ENCODE measurements at regions not wholly inside any gene's neighbourhood (a gene's known extent, or its start where the extent isn't known, plus 50 kb on each side); places are given as distances from the start of the nearest gene placed in this dataset.
"Not testable (repeated sequence)": the region's sequence is repeated elsewhere in the genome, so short reads cannot be mapped to it uniquely, and the experiment has no call there.

DNA sequence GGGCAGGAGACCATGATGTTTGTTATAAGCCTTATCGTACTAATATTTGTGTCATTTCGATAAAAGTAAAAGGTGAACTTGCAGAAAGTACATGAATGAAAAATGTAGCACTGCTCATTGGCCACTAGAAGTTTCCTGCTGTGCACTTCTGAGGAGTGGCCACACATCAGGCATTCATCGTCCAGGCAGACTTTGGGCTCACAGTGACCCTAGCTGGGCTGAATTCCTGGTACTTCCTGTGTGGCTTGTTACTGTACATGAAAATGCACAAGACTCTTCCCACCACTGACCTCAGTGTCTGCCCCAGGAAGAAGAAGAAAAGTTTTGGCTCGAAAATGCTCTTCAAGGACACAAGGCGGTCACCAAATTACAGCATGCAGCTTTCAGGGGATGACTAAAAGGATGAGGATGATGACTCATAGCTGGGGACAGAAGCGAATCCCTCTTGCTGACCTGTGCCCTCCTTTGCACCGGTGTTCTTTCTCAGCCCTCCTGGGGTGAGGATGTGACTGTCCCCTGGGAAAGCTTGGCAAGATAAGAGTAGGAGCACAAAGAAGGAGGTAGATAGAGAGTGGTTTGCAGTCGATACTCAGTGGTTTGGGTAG lies 252.4 kb upstream of the KAZN start:
- H3K4me3 ChIP-seq (ENCODE audit: low read depth, low read length), result no peak overlapping the region
- H3K27me3 ChIP-seq (ENCODE audit: control insufficient read depth, insufficient read depth, low read length), result no peaks in the 10 kb centered on the region
- FAIRE-seq (no peak), DNase-seq (ENCODE audit: low read depth) (no peak)
- TF ChIP-seq, protein P1, sequence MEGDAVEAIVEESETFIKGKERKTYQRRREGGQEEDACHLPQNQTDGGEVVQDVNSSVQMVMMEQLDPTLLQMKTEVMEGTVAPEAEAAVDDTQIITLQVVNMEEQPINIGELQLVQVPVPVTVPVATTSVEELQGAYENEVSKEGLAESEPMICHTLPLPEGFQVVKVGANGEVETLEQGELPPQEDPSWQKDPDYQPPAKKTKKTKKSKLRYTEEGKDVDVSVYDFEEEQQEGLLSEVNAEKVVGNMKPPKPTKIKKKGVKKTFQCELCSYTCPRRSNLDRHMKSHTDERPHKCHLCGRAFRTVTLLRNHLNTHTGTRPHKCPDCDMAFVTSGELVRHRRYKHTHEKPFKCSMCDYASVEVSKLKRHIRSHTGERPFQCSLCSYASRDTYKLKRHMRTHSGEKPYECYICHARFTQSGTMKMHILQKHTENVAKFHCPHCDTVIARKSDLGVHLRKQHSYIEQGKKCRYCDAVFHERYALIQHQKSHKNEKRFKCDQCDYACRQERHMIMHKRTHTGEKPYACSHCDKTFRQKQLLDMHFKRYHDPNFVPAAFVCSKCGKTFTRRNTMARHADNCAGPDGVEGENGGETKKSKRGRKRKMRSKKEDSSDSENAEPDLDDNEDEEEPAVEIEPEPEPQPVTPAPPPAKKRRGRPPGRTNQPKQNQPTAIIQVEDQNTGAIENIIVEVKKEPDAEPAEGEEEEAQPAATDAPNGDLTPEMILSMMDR (IDR thresholded peaks at IDR 0.05; ENCODE audit: insufficient read depth, low read length, severe bottlenecking), result no peak
- no peaks in the 10 kb centered on the region for H3K36me3 ChIP-seq (ENCODE audit: control insufficient read depth, insufficient read depth, low read length)

DNA sequence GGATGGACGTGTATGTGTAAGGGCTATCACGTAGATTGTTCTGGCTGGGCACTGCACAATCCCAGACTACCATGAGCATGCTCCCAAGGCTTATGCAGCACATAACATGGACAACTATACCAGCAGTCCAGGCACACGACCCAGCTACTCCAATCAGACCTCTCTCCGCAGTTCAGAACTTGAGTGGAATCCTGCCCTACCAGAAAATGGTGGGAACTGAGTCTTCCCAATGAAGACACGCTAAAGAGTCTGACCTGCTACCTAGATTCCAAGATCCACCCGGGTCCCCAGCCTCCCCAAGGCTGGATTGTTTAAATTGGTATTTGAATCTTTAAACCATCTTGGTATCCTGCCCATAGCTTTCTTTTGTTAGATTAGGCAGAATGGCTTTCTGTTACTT lies 251.3 kb upstream of the KAZN start:
- no peak overlapping the region for H3K4me3 ChIP-seq (ENCODE audit: low read depth, low read length)
- TF ChIP-seq, protein P1 (IDR thresholded peaks at IDR 0.05; ENCODE audit: insufficient read depth, low read length, severe bottlenecking), result no peak
- H3K36me3 ChIP-seq (ENCODE audit: control insufficient read depth, insufficient read depth, low read length), result no peaks in the 10 kb centered on the region
- H3K27me3 ChIP-seq (ENCODE audit: control insufficient read depth, insufficient read depth, low read length), result no peaks in the 10 kb centered on the region
- FAIRE-seq, result no peak
- no peak for DNase-seq (ENCODE audit: low read depth)

DNA sequence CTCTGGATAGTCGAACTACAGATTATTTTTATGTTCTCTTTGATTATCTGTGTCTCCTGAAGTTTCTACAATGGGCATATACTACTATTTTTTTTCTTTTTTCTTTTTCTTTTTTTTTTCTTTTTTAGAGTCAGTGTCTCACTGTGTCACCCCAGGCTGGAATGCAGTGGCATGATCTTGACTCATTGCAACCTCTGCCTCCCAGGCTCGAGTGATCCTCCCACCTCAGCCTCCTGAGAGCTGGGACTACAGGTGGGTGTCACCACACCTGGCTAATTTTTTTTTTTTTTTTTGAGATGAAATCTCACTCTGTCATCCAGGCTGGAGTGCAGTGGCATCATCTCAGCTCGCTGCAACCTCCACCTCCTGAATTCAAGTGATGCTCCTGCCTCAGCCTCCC lies 250.7 kb upstream of the KAZN start:
- FAIRE-seq, result no peak
- H3K27me3 ChIP-seq (ENCODE audit: control insufficient read depth, insufficient read depth, low read length), result no peaks in the 10 kb centered on the region
- TF ChIP-seq, protein P1 (IDR thresholded peaks at IDR 0.05; ENCODE audit: insufficient read depth, low read length, severe bottlenecking), result no peak
- H3K4me3 ChIP-seq (ENCODE audit: low read depth, low read length), result no peak overlapping the region
- no peak for DNase-seq (ENCODE audit: low read depth)
- H3K36me3 ChIP-seq (ENCODE audit: control insufficient read depth, insufficient read depth, low read length), result no peaks in the 10 kb centered on the region

DNA sequence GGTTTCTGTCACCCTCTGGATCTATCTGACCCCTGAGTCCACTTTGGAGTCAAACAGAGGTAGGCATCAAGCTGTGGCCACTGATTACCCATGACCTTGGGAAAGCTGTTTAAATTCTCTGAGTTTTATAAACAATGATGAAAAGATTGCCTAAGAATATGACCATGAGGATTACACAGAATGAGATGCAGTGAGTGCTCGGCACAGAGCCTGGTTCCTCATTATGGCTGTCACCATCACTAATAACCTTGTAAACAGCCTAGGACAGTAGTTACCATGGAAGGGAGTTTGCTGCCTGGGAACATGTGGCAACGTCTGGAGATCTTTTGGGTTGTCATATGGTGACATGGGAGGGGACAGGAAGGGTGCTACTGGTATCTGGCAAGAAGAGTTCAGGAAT lies 248.3 kb upstream of the KAZN start:
- DNase-seq (ENCODE audit: low read depth) (no peak), FAIRE-seq (no peak)
- H3K4me3 ChIP-seq (ENCODE audit: low read depth, low read length), result no peak overlapping the region
- TF ChIP-seq, protein P1 (IDR thresholded peaks at IDR 0.05; ENCODE audit: insufficient read depth, low read length, severe bottlenecking), result no peak
- H3K27me3 ChIP-seq (ENCODE audit: control insufficient read depth, insufficient read depth, low read length), result no peaks in the 10 kb centered on the region
- H3K36me3 ChIP-seq (ENCODE audit: control insufficient read depth, insufficient read depth, low read length), result no peaks in the 10 kb centered on the region

DNA sequence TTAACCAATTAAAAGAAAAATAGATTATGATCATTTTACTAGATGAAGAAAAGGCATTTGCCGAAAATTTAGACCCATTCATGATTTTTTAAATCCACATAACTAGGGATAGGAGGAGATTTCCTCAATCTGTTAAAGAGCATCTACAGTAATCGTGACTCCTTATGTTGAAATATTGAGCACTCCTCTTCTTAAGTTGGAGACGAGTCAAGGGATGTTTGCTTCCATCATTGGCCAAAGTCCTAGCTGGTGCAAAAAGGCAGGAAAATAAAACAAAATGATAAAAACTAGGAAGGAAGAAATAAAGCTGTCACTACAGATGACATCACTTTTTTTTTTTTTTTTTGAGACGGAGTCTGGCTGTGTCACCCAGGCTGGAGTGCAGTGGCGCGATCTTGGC lies 245.6 kb upstream of the KAZN start:
- no peaks in the 10 kb centered on the region for H3K36me3 ChIP-seq (ENCODE audit: control insufficient read depth, insufficient read depth, low read length)
- H3K4me3 ChIP-seq (ENCODE audit: low read depth, low read length), result no peak overlapping the region
- DNase-seq (ENCODE audit: low read depth), result no peak
- TF ChIP-seq, protein P1 (IDR thresholded peaks at IDR 0.05; ENCODE audit: insufficient read depth, low read length, severe bottlenecking), result no peak
- FAIRE-seq, result no peak
- H3K27me3 ChIP-seq (ENCODE audit: control insufficient read depth, insufficient read depth, low read length), result no peaks in the 10 kb centered on the region

DNA sequence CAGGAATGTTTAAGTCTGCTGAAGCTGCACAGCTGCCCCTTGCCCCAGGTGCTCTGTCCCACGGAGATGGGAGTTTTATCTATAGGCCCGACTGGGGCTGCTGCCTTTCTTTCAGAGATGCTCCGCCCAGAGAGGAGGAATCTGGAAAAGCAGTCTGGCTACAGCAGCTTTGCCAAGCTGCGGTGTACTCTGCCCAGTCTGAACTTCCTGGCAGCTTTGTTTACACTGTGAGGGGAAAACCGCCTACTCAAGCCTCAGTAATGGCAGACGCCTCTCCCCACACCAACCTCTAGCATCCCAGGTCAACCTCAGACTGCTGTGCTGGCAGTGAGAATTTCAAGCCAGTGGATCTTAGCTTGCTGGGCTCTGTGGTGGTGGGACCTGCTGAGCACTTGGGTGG lies 237.5 kb upstream of the KAZN start:
- not testable (repeated sequence) for H3K27me3 ChIP-seq (ENCODE audit: control insufficient read depth, insufficient read depth, low read length); FAIRE-seq; H3K4me3 ChIP-seq (ENCODE audit: low read depth, low read length); H3K36me3 ChIP-seq (ENCODE audit: control insufficient read depth, insufficient read depth, low read length)
- DNase-seq (ENCODE audit: low read depth), result peak; percentile 8

Measured in bronchial epithelial cell (primary cell).